H1 (cell line): ENCODE measurements at regions not wholly inside any gene's neighbourhood (a gene's known extent, or its start where the extent isn't known, plus 50 kb on each side); places are given as distances from the start of the nearest gene placed in this dataset.

ENCODE experiments used
- CTCF ChIA-PET: fragments of 300-600 bp; sonication (Branson Sonifier 250); formaldehyde crosslinking; loops from one replicate; lab custom pipeline; 2021; ENCODE audit not compliant: partially characterized antibody; lab: Charles Lee
- POLR2A ChIA-PET: fragments of 300-600 bp; sonication (Branson Sonifier 250); formaldehyde crosslinking; loops from one replicate; lab custom pipeline; 2021; ENCODE audit warnings: inconsistent platforms; ENCODE audit not compliant: partially characterized antibody; lab: Charles Lee
- DNase-seq, 2 experiments: peaks; one replicate each; pipeline versions ENCODE4 v3.0.0 to v3.0.0-alpha.2; 2010 to 2022; ENCODE audit warnings: low spot score in 2 of 2, low read depth in 1 of 2, mixed read lengths in 1 of 2
- FAIRE-seq: peaks from 2 replicates; lab custom pipeline; 2011; peaks lifted over from hg19 to GRCh38; lab: Jason Lieb, UNC
- H2AFZ ChIP-seq: 2 replicates; pipeline ENCODE4 v1.8.1; 2012; ENCODE audit warnings: low read length, inconsistent platforms
- H2AK5ac ChIP-seq: 2 replicates; pipeline ENCODE4 v1.6.1; 2013; ENCODE audit warnings: low read depth, low read length
- H2BK120ac ChIP-seq: replicated peaks from 2 replicates; pipeline ENCODE3; 2013; ENCODE audit warnings: low read depth, low read length, inconsistent platforms
- H2BK12ac ChIP-seq: 2 replicates; pipeline ENCODE4 v1.6.1; 2013; ENCODE audit warnings: low read depth, low read length
- H2BK15ac ChIP-seq: 2 replicates; pipeline ENCODE4 v1.6.1; 2013; ENCODE audit warnings: low read length
- H2BK20ac ChIP-seq: 2 replicates; pipeline ENCODE4 v1.6.1; 2013; ENCODE audit warnings: low read length
- H2BK5ac ChIP-seq: 2 replicates; pipeline ENCODE4 v1.6.1; 2013; ENCODE audit warnings: low read depth, low read length
- H3K14ac ChIP-seq: 2 replicates; pipeline ENCODE4 v1.6.1; 2013; ENCODE audit warnings: inconsistent platforms; ENCODE audit not compliant: insufficient read length
- H3K18ac ChIP-seq: 2 replicates; pipeline ENCODE4 v1.6.1; 2013; ENCODE audit warnings: low read length; ENCODE audit errors: extremely low read depth
- H3K23ac ChIP-seq: 2 replicates; pipeline ENCODE4 v1.6.1; 2013; ENCODE audit warnings: inconsistent platforms; ENCODE audit not compliant: insufficient read length
- H3K23me2 ChIP-seq: 2 replicates; pipeline ENCODE4 v1.6.1; 2013; ENCODE audit warnings: low read depth, low read length
- H3K27ac ChIP-seq: 2 replicates; pipeline ENCODE4 v1.6.1; 2011; ENCODE audit warnings: low read depth, low read length, inconsistent platforms
- H3K27me3 ChIP-seq, 4 experiments: replicated peaks in 1 of 4; 1 replicate in 1 of 4; 2 replicates in 3 of 4; pipeline versions ENCODE4 v1.6.1 to v1.8.1; 2011 to 2013; ENCODE audit warnings: low read length in 3 of 4, mild to moderate bottlenecking in 3 of 4, inconsistent platforms in 2 of 4, mixed read lengths in 2 of 4, moderate library complexity in 1 of 4; ENCODE audit not compliant: control insufficient read depth in 3 of 4, insufficient read depth in 3 of 4; ENCODE audit errors: extremely low read depth in 1 of 4
- H3K36me3 ChIP-seq, 4 experiments: 2 replicates each; pipeline versions ENCODE4 v1.6.1 to v1.8.1; 2011 to 2013; ENCODE audit warnings: mild to moderate bottlenecking in 4 of 4, low read length in 3 of 4, moderate library complexity in 2 of 4, control low read depth in 1 of 4, inconsistent platforms in 1 of 4; ENCODE audit not compliant: insufficient read depth in 4 of 4, control insufficient read depth in 2 of 4
- H3K4ac ChIP-seq: replicated peaks from 2 replicates; pipeline ENCODE3; 2013; ENCODE audit warnings: low read length, low read depth, mixed read lengths, inconsistent platforms; ENCODE audit not compliant: insufficient read length
- H3K4me1 ChIP-seq, 4 experiments: replicated peaks in 1 of 4; 1 replicate in 1 of 4; 2 replicates in 3 of 4; pipeline versions ENCODE4 v1.6.1 to v1.8.1; 2011 to 2013; ENCODE audit warnings: low read length in 3 of 4, inconsistent platforms in 2 of 4, mixed read lengths in 1 of 4; ENCODE audit not compliant: insufficient read depth in 4 of 4, control insufficient read depth in 3 of 4
- H3K4me2 ChIP-seq, 2 experiments: 2 replicates each; pipeline versions ENCODE4 v1.6.1 to v1.8.1; 2011 to 2013; ENCODE audit warnings: low read depth in 2 of 2, low read length in 2 of 2, control low read depth in 1 of 2, inconsistent platforms in 1 of 2, mild to moderate bottlenecking in 1 of 2; ENCODE audit not compliant: insufficient read depth in 1 of 2
- H3K4me3 ChIP-seq, 4 experiments: fragments of 200-600, 300-600 bp in 1 of 4; sonication (generic), shearing (Covaris generic), sonication (Bioruptor Twin) in 1 of 4; 2 replicates each; pipeline versions ENCODE4 v1.5.1 to v1.8.1; 2011 to 2016; ENCODE audit warnings: low read length in 4 of 4, low read depth in 3 of 4, control low read depth in 2 of 4, inconsistent platforms in 2 of 4, mild to moderate bottlenecking in 2 of 4, mixed read lengths in 1 of 4, moderate library complexity in 1 of 4; ENCODE audit not compliant: insufficient read depth in 2 of 4; ENCODE audit errors: extremely low read depth in 1 of 4
- H3K56ac ChIP-seq: replicated peaks from 2 replicates; pipeline ENCODE3; 2013; ENCODE audit warnings: low read depth, mild to moderate bottlenecking, mixed read lengths, low read length, inconsistent platforms; ENCODE audit not compliant: insufficient read length
- H3K79me1 ChIP-seq: 2 replicates; pipeline ENCODE4 v1.6.1; 2013; ENCODE audit warnings: low read depth, low read length, control low read depth
- H3K79me2 ChIP-seq, 2 experiments: 2 replicates each; pipeline versions ENCODE4 v1.6.1 to v1.8.1; 2012 to 2013; ENCODE audit warnings: low read length in 2 of 2, mild to moderate bottlenecking in 2 of 2, inconsistent platforms in 1 of 2; ENCODE audit not compliant: insufficient read depth in 2 of 2, control insufficient read depth in 1 of 2
- H3K9ac ChIP-seq, 4 experiments: replicated peaks in 1 of 4; 1 replicate in 1 of 4; 2 replicates in 3 of 4; pipeline versions ENCODE4 v1.6.1 to v1.8.1; 2011 to 2013; ENCODE audit warnings: low read depth in 3 of 4, low read length in 3 of 4, control low read depth in 2 of 4, mild to moderate bottlenecking in 2 of 4, moderate library complexity in 2 of 4, inconsistent platforms in 1 of 4; ENCODE audit errors: extremely low read depth in 1 of 4
- H3K9me3 ChIP-seq, 2 experiments: 2 replicates each; pipeline versions ENCODE4 v1.6.1 to v1.8.1; 2012 to 2013; ENCODE audit warnings: mild to moderate bottlenecking in 2 of 2, moderate library complexity in 2 of 2, control low read depth in 1 of 2, inconsistent platforms in 1 of 2, low read depth in 1 of 2, low read length in 1 of 2, mixed read lengths in 1 of 2; ENCODE audit not compliant: insufficient read depth in 2 of 2
- H4K20me1 ChIP-seq, 2 experiments: replicated peaks in 1 of 2; 2 replicates each; pipeline versions ENCODE3 to v1.8.1; 2011 to 2013; ENCODE audit warnings: inconsistent platforms in 2 of 2, low read length in 2 of 2, mild to moderate bottlenecking in 1 of 2; ENCODE audit not compliant: insufficient read depth in 2 of 2, control insufficient read depth in 1 of 2
- H4K5ac ChIP-seq: 2 replicates; pipeline ENCODE4 v1.6.1; 2013; ENCODE audit warnings: low read length, low read depth, mixed read lengths, inconsistent platforms; ENCODE audit not compliant: insufficient read length
- H4K8ac ChIP-seq: 2 replicates; pipeline ENCODE4 v1.8.0; 2013; ENCODE audit warnings: mild to moderate bottlenecking, moderate library complexity, low read length, inconsistent platforms; ENCODE audit not compliant: insufficient read depth; ENCODE audit errors: extremely low read depth
- H4K91ac ChIP-seq: replicated peaks from 2 replicates; pipeline ENCODE3; 2013; ENCODE audit warnings: low read length, mixed read lengths, inconsistent platforms; ENCODE audit not compliant: insufficient read length
- NRF1 ChIP-seq: IDR thresholded peaks from 2 replicates; pipeline ENCODE4 v1.6.1; 2011; ENCODE audit warnings: mild to moderate bottlenecking, low read depth, low read length, improper control_type of control experiment
- RBBP5 ChIP-seq: IDR thresholded peaks from 2 replicates; pipeline ENCODE4 v1.7.1; 2012; ENCODE audit warnings: low read depth, mild to moderate bottlenecking, inconsistent platforms, low read length, moderate library complexity, borderline replicate concordance
- WGBS, 2 experiments: shearing (Covaris generic) in 1 of 2; methylation state at CpG; one replicate each; pipeline versions ENCODE4 v1.1.6 to v1.1.7; 2013 to 2015; ENCODE audit warnings: low lambda C conversion rate in 2 of 2, mixed read lengths in 2 of 2, inconsistent platforms in 1 of 2, low coverage in 1 of 2, missing lambda C conversion rate in 1 of 2; ENCODE audit not compliant: insufficient replicate concordance in 2 of 2, insufficient coverage in 1 of 2, insufficient read length in 1 of 2; ENCODE audit errors: extremely low coverage in 1 of 2, missing lambda C conversion rate in 1 of 2; 5-methylcytosine and 5-hydroxymethylcytosine counted together

DNA sequence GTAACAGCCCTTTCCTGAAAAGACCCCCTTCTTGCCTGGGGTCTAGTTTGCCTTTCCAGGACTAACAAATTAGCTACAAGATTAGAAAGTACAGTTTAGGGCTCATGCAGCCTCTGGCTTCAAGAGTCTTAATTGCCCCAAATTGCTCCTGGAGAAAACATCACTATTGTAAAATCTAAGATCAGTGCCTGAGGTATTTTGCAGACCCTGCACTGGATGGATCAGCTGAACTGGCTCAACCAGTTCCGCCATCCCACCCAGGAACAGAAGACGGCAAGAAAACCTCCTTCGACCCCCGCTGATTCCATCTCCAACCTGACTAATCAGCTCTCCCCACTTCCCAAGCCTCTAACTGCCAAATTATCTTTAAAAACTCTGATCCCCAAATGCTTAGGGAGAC is 236.5 kb upstream of the KCNG1 start:
- no peaks in the 10 kb centered on the region for H3K27me3 ChIP-seq
- H3K4me3 ChIP-seq = no peak overlapping the region
- no peak overlapping the region for H3K56ac ChIP-seq
- no peak overlapping the region for H4K8ac ChIP-seq
- H2BK15ac ChIP-seq = no peak overlapping the region
- no peak for TF ChIP-seq NRF1
- peak; percentile 3; the same call in 1 of the 2 replicates for TF ChIP-seq RBBP5
- TF ChIP-seq, all 59 proteins: peak for 1
- Histone ChIP-seq H3K9me3 (no peaks in the 10 kb centered on the region), H3K23ac (no peak overlapping the region), H2BK20ac (no peak overlapping the region), H3K14ac (no peak overlapping the region), H3K9ac (no peak overlapping the region), H3K4me2 (no peak overlapping the region), H3K18ac (no peak overlapping the region), H2BK5ac (no peak overlapping the region), H3K36me3 (no peaks in the 10 kb centered on the region), H4K20me1 (no peaks in the 10 kb centered on the region), H4K91ac (no peak overlapping the region), H2BK12ac (0 out of 2 replicates have a peak overlapping the region, but pooled peaks have one; percentile 1), H3K79me2 (no peaks in the 10 kb centered on the region), H2BK120ac (no peak overlapping the region), H3K4ac (no peak overlapping the region), H2AK5ac (no peak overlapping the region), H3K23me2 (0 out of 2 replicates have a peak, but pooled peaks cover 2% of the 10 kb centered on the region), H3K27ac (no peak overlapping the region), H3K79me1 (no peaks in the 10 kb centered on the region), H4K5ac (no peak overlapping the region), H2AFZ (0 out of 2 replicates have a peak overlapping the region, but pooled peaks have one; percentile 30), H3K4me1 (peaks cover 0 to 15% (median 6%) of the 10 kb centered on the region in 4 experiments; a peak in 2 of 7 replicates)
- ChIA-PET POLR2A (interaction anchor here (2.5 kb wide), 1 partner anchor 37 kb away, joined by 10 read pairs; no protein-coding TSS in a partner anchor), CTCF (interaction anchor here (1.0 to 4.1 kb wide), 5 partner anchors 15 to 272 kb away, joined by 3 to 20 read pairs (median 5); no protein-coding TSS in a partner anchor)
- DNase-seq (no peak), FAIRE-seq (no peak)
- WGBS, 2 experiments = 74% methylated on average over 4 of the region's 4 CpGs; no CpG with 5 or more reads in 1 of the 2 experiments
